Nucleus accumbens (tissue), 56 donors: ENCODE measurements at regions not wholly inside any gene's neighbourhood (a gene's known extent, or its start where the extent isn't known, plus 50 kb on each side); places are given as distances from the start of the nearest gene placed in this dataset.

Experiments
- DNase-seq, 56 donors: peaks; one replicate each; lab custom pipeline; 2025; lab: John Stamatoyannopoulos, UW

- DNase-seq: no peak
These were observed 58.9 kb upstream of the ID2 start for GRCh38 chr2:8622924-8623465.

DNA sequence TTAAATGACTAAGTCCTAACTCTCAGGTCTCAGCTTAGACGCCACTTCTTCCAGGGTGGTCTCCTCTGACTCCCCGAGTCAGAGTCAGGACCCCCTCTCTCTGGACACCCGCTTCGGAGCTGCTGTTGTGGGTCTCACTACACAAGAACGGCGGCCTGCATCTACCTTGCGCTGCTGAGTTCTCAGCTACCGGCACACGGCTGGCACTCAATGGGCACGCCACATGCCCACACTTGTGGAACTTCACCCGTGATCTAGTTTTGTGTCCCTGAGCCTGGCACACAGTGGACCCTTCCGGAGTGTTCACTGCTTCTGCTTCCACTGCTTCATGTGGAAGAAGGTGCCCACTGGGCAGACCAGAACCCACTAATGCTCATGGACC, 58.3 kb upstream of the ID2 start:
- DNase-seq: no peak

DNA sequence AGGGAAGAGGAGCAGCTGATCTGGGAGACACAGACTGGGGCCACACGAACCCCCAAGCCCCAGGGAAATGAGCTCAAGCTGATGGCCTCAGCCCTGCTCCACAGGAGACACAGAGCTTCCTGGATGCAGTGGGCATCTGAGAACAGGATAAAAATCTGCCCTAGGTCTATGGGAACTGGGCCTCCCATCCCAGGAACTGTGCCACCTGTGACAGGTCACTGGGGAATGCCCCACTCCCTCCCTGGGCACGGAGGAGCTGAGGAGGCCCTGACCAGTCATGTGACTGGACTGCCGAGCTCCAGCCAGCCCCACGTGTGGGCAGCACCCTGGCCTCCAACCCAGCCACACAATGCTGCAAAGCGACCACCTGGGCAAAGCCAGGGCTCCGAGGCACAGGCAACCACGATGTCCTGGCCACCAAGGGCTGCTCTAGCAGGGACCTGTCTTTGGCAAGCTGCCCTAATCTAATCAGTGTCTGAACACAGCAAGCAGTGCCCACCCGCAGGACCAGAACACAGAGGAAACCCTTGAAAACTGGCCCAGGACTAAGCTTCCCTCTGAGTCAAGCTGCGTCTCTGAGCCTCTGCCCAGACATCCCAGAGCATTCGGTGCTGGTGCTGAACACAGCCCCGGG, 57.8 kb upstream of the ID2 start:
- peak in 1 of 56 donors; percentile 19 for DNase-seq

DNA sequence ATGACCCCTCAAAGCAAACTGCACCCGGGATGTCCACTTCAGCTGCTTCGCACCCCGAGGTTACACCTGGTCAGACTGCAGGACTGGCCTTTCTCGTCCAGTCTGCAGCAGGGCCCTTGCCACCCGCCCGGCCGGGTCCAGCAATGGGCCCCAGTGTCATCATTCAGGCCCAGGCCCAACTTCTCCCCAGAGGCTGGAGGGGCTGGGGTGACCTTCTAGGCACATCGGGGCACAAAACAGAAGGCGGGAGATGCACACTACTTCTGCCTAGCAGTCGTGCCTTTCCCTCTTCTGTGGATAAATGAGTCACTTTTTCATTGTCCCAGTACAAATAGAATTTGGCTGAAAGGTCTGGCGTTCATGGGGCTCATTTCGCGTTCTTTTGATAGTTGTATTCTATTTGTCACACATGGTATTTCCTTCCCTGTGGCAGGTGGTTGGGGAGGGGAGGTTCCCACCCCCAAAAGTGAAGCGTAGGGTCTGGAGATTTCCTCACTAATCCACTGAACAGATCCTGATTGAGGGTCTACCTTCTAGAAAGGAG, 56.9 kb upstream of the ID2 start:
- no peak for DNase-seq

- DNase-seq: no peak
These were observed 56.2 kb upstream of the ID2 start for GRCh38 chr2:8625399-8626300.

GRCh38 chr2:8626572-8626971, 55.3 kb upstream of the ID2 start:
- DNase-seq: no peak

DNA sequence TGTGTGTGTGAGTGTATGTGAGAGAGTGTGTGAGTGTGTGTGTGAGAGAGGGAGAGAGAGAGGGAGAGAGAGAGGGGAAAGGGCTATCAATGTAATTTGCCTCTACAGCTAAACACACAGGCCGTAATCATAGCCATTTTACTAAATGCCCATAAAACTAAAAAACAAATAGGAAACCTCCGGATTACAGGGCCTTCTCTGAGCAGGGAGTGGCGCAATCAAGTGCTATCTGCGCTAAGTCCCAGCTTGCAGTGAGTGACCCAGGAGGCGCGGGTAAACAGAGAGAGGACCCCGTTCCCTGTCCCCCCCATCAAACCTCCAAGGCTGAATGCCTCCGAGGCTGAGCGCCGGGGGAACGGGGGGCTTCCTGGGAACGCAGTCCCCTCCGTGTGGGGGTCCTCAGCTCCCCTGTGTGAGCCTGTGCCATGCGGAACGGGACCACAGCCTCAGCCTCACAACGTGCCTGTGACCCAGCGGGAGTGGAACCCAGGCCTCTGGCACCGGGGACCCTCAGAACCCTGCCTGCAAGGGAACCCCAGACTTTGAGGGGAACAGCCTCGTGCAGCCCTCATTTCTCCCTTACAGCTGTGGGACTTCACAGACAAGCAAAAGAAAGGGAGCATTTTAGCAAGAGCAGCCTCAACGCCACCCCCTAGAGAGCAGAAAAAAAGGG, 54.7 kb upstream of the ID2 start:
- DNase-seq: no peak

- peak in 4 of 56 donors; percentile 7 to 29 (median 16) for DNase-seq
These were observed 54.2 kb upstream of the ID2 start for GRCh38 chr2:8627692-8628085.

DNA sequence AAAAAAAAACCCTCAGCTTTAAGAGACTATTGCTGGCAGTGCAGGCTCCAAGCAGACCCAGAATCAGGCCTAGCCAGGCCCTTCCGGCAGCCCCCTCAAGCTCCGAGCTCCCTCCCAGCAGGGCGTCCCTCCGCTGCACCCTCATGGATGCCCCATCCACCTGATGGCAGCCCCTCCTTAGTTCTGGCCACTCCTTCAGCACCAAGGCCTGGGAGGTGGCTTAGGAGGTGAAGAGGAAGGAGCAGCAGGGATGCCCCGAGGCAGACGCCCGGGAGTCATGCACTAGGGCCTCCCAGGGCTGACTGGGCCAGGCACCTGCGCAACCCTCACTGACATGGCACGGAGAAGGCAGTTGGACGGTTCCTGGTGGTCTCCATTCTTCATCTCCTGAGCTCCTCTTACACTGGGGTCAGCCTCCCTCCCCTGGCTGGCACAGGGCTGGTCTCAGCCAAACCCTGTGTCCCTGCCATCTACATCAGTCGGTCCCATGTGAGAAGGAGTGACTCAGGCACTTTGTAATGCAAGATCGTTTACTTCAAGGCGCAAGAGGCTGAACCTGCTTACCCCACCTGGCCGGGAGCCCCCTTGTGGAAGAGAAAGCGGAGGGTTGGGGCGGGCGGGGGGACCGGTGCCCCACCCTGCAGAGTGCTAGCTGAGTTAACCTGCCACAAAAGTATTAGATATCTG, 53.5 kb upstream of the ID2 start:
- DNase-seq: no peak

GRCh38 chr2:8628866-8629209, 53.0 kb upstream of the ID2 start:
- DNase-seq: no peak

- DNase-seq: no peak
These were observed 52.5 kb upstream of the ID2 start for GRCh38 chr2:8629402-8629801.

DNA sequence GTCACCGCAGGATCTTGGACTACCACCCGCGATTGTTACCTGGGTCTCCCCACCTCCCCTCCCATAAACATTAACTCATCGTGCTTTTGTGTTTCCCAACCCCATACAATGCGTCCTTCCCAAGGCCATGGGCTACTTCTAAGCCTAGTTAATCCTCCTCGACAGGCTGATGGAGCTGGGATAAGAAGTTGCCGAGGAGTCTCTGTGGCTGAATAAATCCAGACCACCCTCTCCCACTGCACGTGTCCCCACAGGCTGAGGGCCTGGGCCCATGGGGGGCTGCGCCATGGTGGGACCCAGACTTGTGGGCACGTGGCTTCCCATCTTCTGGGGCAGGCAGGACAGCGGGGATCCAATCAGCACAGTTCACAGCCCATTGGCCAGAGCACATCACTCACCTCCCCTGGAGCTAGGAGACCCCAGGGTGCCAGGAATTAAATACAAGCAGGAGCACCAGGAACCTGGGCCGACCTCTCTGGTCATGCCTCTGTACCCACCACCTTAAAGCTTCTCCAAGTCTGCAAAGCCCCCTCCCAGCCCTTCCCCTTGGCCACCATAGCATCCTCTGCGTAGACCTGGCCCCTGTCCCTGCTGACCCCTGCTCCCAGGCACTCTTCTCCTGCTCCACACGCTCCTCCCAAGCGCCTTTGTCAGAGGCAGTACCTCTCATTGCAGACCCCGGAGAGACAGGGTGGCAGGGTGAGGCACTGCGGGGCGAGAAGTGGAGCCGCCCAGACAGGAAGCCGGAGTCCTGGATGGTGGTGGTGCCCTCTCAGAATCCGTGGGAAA, 51.0 kb upstream of the ID2 start:
- DNase-seq: no peak

DNA sequence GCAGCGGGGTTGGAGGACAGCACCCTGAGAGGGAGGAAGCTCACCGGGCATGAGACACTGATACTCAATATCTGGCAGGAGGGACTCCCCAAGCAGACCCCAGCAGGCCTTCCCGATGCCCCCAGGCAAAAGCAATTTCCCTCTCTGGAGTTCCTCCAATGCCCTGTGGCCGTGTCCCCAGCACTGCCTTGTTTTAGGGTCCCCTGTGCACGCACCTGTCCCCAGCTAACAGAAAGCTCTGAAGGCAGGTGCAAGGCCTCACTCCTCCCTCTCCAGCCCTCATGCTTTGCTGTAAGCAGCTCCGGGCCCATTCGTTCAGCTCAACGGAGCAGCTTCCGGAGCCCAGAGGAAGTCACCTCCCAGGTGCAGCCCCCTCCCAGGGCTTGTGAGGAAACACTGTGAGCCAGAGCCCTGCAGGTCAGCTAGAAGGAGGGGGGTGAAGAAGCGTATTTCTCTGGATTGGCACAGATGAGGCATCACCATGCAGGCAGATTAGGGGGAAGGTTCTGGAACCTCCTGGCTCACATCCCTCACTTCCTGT, 50.3 kb upstream of the ID2 start:
- no peak for DNase-seq
